DMS53 treated with DMSO at 0.1 percent for 48 hours (cell line): ENCODE measurements at regions not wholly inside any gene's neighbourhood (a gene's known extent, or its start where the extent isn't known, plus 50 kb on each side); places are given as distances from the start of the nearest gene placed in this dataset.
"Not testable (repeated sequence)": the region's sequence is repeated elsewhere in the genome, so short reads cannot be mapped to it uniquely, and the experiment has no call there.

Experiments used
- DNase-seq: peaks from one replicate; lab custom pipeline; 2025; ENCODE audit not compliant: unreplicated experiment; lab: John Stamatoyannopoulos, UW

- DNase-seq, result no peak
Measured at GRCh38 chr12:59056966-59057365, 136.7 kb upstream of the LRIG3 start.

- peak; percentile 96 for DNase-seq
Measured at GRCh38 chr12:59055204-59055860, 135.0 kb upstream of the LRIG3 start.

- DNase-seq, result not testable (repeated sequence)
Measured at GRCh38 chr12:59053266-59053899, 133.1 kb upstream of the LRIG3 start.

- DNase-seq, result no peak
Measured at GRCh38 chr12:59046763-59047534, 126.6 kb upstream of the LRIG3 start.

GRCh38 chr12:59044791-59045190 lies 124.5 kb upstream of the LRIG3 start:
- DNase-seq, result no peak

- no peak for DNase-seq
Measured at GRCh38 chr12:59041241-59042121, 121.2 kb upstream of the LRIG3 start.

- no peak for DNase-seq
Measured at GRCh38 chr12:59040656-59041055, 120.4 kb upstream of the LRIG3 start.

GRCh38 chr12:59040043-59040442 lies 119.7 kb upstream of the LRIG3 start:
- no peak for DNase-seq

- no peak for DNase-seq
Measured at GRCh38 chr12:59039005-59039404, 118.7 kb upstream of the LRIG3 start.

GRCh38 chr12:59036973-59037762 lies 116.9 kb upstream of the LRIG3 start:
- DNase-seq, result no peak

- DNase-seq, result no peak
Measured at GRCh38 chr12:59036347-59036746, 116.0 kb upstream of the LRIG3 start.

GRCh38 chr12:59031313-59031712 lies 111.0 kb upstream of the LRIG3 start:
- DNase-seq, result no peak

GRCh38 chr12:59030415-59030814 lies 110.1 kb upstream of the LRIG3 start:
- peak; percentile 89 for DNase-seq

GRCh38 chr12:59027199-59027598 lies 106.9 kb upstream of the LRIG3 start:
- no peak for DNase-seq

GRCh38 chr12:59023861-59024424 lies 103.6 kb upstream of the LRIG3 start:
- DNase-seq, result no peak

- no peak for DNase-seq
Measured at GRCh38 chr12:59020073-59020946, 100.0 kb upstream of the LRIG3 start.

- DNase-seq, result no peak
Measured at GRCh38 chr12:59014885-59015284, 94.6 kb upstream of the LRIG3 start.

GRCh38 chr12:59010941-59011340 lies 90.6 kb upstream of the LRIG3 start:
- DNase-seq, result no peak

- DNase-seq, result no peak
Measured at GRCh38 chr12:59010118-59010517, 89.8 kb upstream of the LRIG3 start.
